NB4 (cell line): ENCODE measurements at regions not wholly inside any gene's neighbourhood (a gene's known extent, or its start where the extent isn't known, plus 50 kb on each side); places are given as distances from the start of the nearest gene placed in this dataset.

ENCODE experiments used
- DNase-seq: peaks from one replicate; pipeline ENCODE4 v3.0.0; 2010; ENCODE audit warnings: low read depth
- H3K4me3 ChIP-seq: one replicate; pipeline ENCODE4 v1.5.1; 2011; ENCODE audit warnings: mild to moderate bottlenecking, low read depth, low read length, moderate library complexity
- MYC ChIP-seq: IDR thresholded peaks from 2 replicates; pipeline ENCODE4 v1.6.1; 2011; ENCODE audit warnings: low read depth, low read length
- POLR2A ChIP-seq: IDR thresholded peaks from 2 replicates; pipeline ENCODE4 v1.6.1; 2011; ENCODE audit warnings: mild to moderate bottlenecking; ENCODE audit not compliant: insufficient read length; ENCODE audit errors: extremely low read depth
- TF ChIP-seq, protein P1 (sequence below): IDR thresholded peaks from 2 replicates; pipeline ENCODE4 v1.6.1; 2011; ENCODE audit warnings: low read depth, low read length
- TF ChIP-seq, protein P2 (sequence below): IDR thresholded peaks from one replicate; pipeline ENCODE4 v1.5.1; 2012; ENCODE audit warnings: low read depth, low read length

DNA sequence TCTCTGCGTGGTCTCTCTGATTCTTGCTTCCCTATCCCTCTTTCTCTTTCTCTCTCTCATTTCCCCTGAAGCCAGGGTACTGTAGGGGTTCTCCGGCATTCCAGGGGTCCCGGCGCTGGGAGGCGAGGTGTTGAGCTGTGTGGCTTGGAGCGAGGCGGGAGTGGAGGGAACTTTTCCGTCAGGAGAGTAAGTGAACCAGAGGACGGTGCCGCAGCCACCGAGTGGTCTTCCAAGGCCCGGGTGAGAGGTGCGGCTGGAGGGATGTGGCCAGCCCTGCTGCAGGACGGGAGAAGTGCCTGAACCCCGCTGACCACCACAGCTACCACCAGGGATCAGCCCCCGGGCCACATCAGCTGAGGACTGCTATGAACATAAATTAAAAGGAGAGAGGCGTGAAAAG, 68.2 kb upstream of the FAM181A start:
- DNase-seq, result no peak
- TF ChIP-seq, protein P1, sequence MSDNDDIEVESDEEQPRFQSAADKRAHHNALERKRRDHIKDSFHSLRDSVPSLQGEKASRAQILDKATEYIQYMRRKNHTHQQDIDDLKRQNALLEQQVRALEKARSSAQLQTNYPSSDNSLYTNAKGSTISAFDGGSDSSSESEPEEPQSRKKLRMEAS, result no peak
- TF ChIP-seq POLR2A (no peak), MYC (no peak)
- H3K4me3 ChIP-seq, result no peak overlapping the region

DNA sequence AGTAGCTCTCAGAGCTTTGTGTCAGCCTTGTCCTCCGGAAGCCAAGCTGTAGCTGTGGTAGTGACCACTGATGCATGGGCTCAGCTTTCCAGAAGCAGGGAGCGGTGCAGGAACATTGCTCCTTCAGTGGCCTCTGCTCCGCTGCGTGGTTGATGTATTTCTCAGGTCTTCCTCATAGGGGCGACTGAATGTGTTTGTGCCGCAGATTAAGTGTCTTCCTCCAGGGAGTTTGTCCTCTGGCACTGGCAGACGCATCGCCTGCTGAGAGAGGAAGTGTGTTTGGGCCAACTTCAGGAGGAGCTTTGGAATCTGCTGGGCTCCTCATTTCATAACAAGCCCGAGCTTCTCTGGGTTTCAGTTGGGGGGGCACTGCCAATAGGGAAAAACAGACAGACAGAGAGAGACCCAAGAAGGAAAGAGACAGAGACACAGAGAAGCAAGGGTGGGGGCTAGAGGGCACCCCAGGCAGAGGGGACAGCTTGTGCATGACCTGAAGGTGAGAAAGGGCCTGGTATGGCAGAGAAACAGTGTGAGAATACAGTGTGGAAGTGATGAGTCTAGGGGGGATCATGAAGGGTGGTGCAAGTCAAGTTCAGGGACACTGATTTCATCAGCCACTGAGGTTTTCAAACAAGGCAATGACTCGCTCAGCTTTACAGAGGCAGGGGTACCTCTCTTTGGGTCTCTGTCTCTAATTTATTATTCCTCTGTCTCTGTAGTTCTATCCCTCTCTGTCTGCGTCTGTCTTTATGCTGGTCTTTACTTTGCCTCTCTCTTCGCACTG, 69.4 kb upstream of the PRIMA1 start:
- TF ChIP-seq, protein P2, sequence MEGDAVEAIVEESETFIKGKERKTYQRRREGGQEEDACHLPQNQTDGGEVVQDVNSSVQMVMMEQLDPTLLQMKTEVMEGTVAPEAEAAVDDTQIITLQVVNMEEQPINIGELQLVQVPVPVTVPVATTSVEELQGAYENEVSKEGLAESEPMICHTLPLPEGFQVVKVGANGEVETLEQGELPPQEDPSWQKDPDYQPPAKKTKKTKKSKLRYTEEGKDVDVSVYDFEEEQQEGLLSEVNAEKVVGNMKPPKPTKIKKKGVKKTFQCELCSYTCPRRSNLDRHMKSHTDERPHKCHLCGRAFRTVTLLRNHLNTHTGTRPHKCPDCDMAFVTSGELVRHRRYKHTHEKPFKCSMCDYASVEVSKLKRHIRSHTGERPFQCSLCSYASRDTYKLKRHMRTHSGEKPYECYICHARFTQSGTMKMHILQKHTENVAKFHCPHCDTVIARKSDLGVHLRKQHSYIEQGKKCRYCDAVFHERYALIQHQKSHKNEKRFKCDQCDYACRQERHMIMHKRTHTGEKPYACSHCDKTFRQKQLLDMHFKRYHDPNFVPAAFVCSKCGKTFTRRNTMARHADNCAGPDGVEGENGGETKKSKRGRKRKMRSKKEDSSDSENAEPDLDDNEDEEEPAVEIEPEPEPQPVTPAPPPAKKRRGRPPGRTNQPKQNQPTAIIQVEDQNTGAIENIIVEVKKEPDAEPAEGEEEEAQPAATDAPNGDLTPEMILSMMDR, result no peak
- DNase-seq, result peak; percentile 35
- no peak overlapping the region for H3K4me3 ChIP-seq

DNA sequence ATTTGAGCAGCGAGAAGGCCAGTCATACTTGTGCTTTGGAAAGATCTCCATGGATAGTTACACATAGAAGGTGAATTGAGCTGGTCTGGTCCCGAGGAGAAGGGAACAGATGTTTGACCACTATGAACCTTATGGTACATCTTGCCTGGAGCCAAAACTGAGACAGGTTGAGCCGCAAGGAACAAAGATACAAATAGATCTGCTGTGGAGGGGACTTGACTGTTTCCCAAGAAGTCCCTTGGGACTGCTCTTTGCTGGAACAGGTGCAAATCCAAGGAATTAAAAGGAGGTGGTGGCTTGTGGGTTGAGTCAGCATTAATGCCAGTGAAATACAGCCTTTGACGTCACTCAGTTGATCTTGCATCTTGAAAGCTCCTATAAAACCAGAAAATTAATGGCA, 68.8 kb upstream of the PRIMA1 start:
- TF ChIP-seq POLR2A (no peak), MYC (no peak)
- TF ChIP-seq, protein P1, result no peak
- TF ChIP-seq, protein P2, result no peak
- H3K4me3 ChIP-seq, result no peak overlapping the region
- no peak for DNase-seq

DNA sequence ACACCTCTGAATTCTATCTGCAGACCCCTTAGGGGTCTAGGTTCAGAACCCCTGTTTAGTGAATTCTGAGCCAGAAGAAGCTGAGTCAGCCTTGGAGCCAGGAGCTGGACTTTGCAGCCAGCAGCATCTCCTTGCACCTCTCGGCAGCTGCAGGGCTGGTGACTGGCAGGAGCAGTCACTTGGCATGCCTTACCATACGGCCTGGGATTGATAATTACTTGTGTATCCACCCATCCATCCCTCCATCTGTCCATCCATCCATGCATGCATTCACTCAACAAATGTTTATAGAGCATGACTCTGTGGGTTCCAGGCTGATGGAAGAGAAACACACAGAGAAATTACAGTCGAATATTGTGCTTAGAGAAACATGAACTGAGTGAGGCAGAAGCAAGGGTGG, 67.5 kb upstream of the PRIMA1 start:
- no peak for DNase-seq

DNA sequence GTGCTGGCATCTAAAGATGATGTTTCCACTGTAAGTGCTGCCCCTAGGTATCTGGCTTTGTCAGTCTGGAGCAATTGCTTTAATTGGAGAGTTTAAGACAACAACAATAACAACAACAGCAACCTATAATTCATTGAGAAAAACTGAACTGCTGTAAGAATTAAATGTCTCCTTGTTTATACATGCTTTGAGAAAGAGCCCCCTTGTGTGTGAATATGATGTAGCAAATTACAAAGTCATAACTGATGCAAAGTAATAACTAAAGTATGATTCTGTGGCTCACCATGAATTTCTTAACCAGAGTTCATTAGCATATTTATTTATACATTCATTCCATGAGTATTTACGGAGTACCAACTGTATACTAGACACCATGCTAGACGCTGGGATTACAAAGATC, 59.2 kb upstream of the PRIMA1 start:
- DNase-seq, result no peak
- no peak overlapping the region for H3K4me3 ChIP-seq
- TF ChIP-seq, protein P2, result no peak
- TF ChIP-seq, protein P1, result no peak
- TF ChIP-seq MYC (no peak), POLR2A (no peak)

More for the DNA sequence above, 67.5 kb upstream of the PRIMA1 start:
- TF ChIP-seq POLR2A (no peak), MYC (no peak)
- TF ChIP-seq, protein P2, result no peak
- no peak overlapping the region for H3K4me3 ChIP-seq

DNA sequence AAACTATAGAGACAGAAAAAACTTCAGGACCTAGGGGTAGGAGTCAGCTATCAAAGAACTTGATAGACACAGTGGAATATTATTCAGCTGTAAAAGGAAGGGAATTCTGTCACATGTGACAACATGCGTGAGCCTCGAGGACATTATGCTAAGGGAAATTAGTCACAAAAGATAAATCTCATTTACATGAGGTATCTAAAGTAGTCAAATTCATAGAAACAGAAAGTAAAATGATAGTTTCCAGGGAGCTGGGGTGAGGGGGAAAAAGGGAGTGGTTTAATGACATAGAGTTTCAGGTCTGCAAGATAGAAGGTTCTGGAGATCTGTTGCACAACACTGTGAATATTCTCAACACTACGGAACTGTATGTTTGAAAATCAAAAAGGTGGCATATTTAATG, 50.0 kb upstream of the PRIMA1 start:
- TF ChIP-seq, protein P1, result no peak
- TF ChIP-seq, protein P2, result no peak
- TF ChIP-seq POLR2A (no peak), MYC (no peak)
- no peak overlapping the region for H3K4me3 ChIP-seq
- DNase-seq, result no peak
